ENCODE measurements at regions not wholly inside any gene's neighbourhood (a gene's known extent, or its start where the extent isn't known, plus 50 kb on each side); places are given as distances from the start of the nearest gene placed in this dataset.
"Not testable (repeated sequence)": the region's sequence is repeated elsewhere in the genome, so short reads cannot be mapped to it uniquely, and the experiment has no call there.

DNA sequence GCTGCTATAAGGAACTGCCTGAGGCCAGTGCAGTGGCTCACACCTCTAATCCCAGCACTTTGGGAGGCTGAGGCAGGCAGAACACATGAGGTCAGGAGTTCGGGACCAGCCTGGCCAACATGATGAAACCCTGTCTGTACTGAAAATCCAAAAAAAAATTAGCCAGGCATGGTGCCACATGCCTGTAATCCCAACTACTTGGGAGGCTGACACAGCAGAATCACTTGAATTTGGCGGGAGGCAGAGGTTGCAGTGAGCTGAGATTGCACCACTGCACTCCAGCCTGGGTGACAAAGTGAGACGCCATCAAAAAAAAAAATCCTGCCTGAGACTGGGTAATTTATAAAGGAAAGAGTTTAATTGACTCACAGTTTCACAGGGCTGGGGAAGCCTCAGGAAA lies 247.1 kb upstream of the GHR start:
- not testable (repeated sequence) for TF ChIP-seq POLR2A (IDR thresholded peaks at IDR 0.05; ENCODE audit: low read length); GATA1 (IDR thresholded peaks at IDR 0.05; ENCODE audit: low read depth, low read length)
